ENCODE measurements at regions not wholly inside any gene's neighbourhood (a gene's known extent, or its start where the extent isn't known, plus 50 kb on each side); places are given as distances from the start of the nearest gene placed in this dataset.

DNA sequence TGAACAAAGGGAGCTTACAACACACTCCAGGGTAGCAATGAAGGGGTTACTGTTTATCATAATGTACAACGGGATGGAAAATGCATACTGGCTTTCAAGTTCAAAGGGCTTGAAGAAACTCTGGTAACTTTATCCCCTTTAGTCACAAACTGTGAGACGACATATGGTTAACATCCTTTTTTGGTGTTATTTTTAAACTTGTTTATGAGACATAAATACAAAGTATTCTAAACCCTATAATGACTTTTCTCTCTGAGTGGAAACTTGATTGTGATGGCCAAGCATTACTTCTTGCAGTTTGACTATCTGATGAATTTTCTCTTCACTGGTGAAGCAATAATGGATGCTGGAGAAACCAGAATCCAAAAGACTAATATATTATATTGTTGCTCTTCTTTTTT lies 62.0 kb upstream of the SEMA3A start:
- Histone ChIP-seq H3K36me3 (ENCODE audit: insufficient read depth, low read length) (no peaks in the 10 kb centered on the region), H3K9me3 (ENCODE audit: insufficient read depth, low read depth, low read length) (no peaks in the 10 kb centered on the region), H3K27me3 (ENCODE audit: insufficient read depth, low read length, poor library complexity, severe bottlenecking) (no peaks in the 10 kb centered on the region), H3F3A (ENCODE audit: low read depth) (no peaks in the 10 kb centered on the region), H3K79me2 (ENCODE audit: insufficient read depth, low read length) (no peaks in the 10 kb centered on the region), H3K4me1 (ENCODE audit: insufficient read depth, low read length, poor library complexity, severe bottlenecking) (no peaks in the 10 kb centered on the region), H3K4me3 (ENCODE audit: low read length, poor library complexity, severe bottlenecking) (no peak overlapping the region), H3K4me2 (ENCODE audit: low read depth, low read length, poor library complexity, severe bottlenecking) (no peak overlapping the region), H3K9ac (ENCODE audit: low read depth, low read length, poor library complexity, severe bottlenecking) (no peak overlapping the region), H4K20me1 (ENCODE audit: insufficient read depth, low read length, poor library complexity, severe bottlenecking) (no peaks in the 10 kb centered on the region), H2AFZ (ENCODE audit: low read length) (no peak overlapping the region), H3K9me2 (replicated peaks; ENCODE audit: low read depth, low read length) (no peaks in the 10 kb centered on the region)
- TF ChIP-seq, protein P1, sequence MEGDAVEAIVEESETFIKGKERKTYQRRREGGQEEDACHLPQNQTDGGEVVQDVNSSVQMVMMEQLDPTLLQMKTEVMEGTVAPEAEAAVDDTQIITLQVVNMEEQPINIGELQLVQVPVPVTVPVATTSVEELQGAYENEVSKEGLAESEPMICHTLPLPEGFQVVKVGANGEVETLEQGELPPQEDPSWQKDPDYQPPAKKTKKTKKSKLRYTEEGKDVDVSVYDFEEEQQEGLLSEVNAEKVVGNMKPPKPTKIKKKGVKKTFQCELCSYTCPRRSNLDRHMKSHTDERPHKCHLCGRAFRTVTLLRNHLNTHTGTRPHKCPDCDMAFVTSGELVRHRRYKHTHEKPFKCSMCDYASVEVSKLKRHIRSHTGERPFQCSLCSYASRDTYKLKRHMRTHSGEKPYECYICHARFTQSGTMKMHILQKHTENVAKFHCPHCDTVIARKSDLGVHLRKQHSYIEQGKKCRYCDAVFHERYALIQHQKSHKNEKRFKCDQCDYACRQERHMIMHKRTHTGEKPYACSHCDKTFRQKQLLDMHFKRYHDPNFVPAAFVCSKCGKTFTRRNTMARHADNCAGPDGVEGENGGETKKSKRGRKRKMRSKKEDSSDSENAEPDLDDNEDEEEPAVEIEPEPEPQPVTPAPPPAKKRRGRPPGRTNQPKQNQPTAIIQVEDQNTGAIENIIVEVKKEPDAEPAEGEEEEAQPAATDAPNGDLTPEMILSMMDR (conservative IDR thresholded peaks at IDR 0.05; ENCODE audit: low read length): no peak
- no peak for TF ChIP-seq EZH2phosphoT487 (IDR thresholded peaks at IDR 0.05; ENCODE audit: borderline replicate concordance)

DNA sequence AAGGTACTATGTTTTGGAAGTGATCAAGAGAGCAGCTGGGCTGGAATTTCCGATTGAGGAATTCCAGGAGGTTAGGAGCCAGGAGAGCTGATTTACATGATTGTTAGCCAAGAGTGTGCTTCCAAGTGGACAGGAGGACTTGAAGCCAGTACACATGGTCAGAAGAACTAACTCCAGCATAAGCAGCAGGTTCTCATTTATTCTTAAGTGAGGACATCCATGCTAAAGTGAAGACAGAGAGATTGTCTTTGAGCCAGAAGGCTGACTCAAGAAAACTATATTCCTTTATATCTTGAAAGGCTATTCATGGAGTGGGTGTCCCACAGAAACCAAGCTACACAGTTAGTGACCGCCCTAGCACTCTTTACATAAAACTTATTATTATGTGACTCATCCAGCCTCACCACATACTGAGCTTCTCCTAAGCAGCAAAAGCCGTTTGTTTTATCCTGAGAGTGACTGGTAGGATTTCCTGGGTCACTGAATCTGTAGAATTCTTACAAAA lies 56.7 kb upstream of the SEMA3A start:
- Histone ChIP-seq H3K4me3 (ENCODE audit: low read length, poor library complexity, severe bottlenecking) (no peak overlapping the region), H3K9me2 (replicated peaks; ENCODE audit: low read depth, low read length) (no peaks in the 10 kb centered on the region), H3K27me3 (ENCODE audit: insufficient read depth, low read length, poor library complexity, severe bottlenecking) (no peaks in the 10 kb centered on the region), H3K4me2 (ENCODE audit: low read depth, low read length, poor library complexity, severe bottlenecking) (no peak overlapping the region), H3K9ac (ENCODE audit: low read depth, low read length, poor library complexity, severe bottlenecking) (no peak overlapping the region), H3K4me1 (ENCODE audit: insufficient read depth, low read length, poor library complexity, severe bottlenecking) (no peaks in the 10 kb centered on the region), H3K36me3 (ENCODE audit: insufficient read depth, low read length) (no peaks in the 10 kb centered on the region), H3F3A (ENCODE audit: low read depth) (no peaks in the 10 kb centered on the region), H3K9me3 (ENCODE audit: insufficient read depth, low read depth, low read length) (no peaks in the 10 kb centered on the region), H4K20me1 (ENCODE audit: insufficient read depth, low read length, poor library complexity, severe bottlenecking) (no peaks in the 10 kb centered on the region), H2AFZ (ENCODE audit: low read length) (no peak overlapping the region), H3K79me2 (ENCODE audit: insufficient read depth, low read length) (no peaks in the 10 kb centered on the region)
- TF ChIP-seq, protein P1 (conservative IDR thresholded peaks at IDR 0.05; ENCODE audit: low read length): no peak
- no peak for TF ChIP-seq EZH2phosphoT487 (IDR thresholded peaks at IDR 0.05; ENCODE audit: borderline replicate concordance)

DNA sequence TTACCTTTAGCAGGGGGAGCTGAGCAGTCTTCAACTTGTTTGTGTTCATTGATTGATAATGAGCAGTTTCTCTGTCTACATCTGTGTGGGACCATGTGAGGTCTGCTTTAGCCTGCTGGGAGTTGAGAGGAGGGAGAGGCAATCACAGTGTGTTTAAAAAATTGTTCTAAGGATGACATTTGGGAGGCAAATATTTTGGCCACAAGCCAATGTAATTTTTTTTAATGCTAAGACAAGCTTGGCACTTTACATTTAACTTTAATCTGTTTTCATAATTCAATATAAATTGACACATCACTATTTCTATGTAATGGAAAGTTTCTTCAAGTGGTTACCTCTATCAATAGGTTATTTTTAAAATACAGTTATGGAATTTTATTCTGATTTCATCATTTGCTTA lies 55.9 kb upstream of the SEMA3A start:
- H3K27me3 ChIP-seq (ENCODE audit: insufficient read depth, low read length, poor library complexity, severe bottlenecking): no peaks in the 10 kb centered on the region
- no peaks in the 10 kb centered on the region for H3K4me1 ChIP-seq (ENCODE audit: insufficient read depth, low read length, poor library complexity, severe bottlenecking)
- H3K9me2 ChIP-seq (replicated peaks; ENCODE audit: low read depth, low read length): no peaks in the 10 kb centered on the region
- H3K4me2 ChIP-seq (ENCODE audit: low read depth, low read length, poor library complexity, severe bottlenecking): no peak overlapping the region
- no peak overlapping the region for H2AFZ ChIP-seq (ENCODE audit: low read length)
- no peak overlapping the region for H3K9ac ChIP-seq (ENCODE audit: low read depth, low read length, poor library complexity, severe bottlenecking)
- TF ChIP-seq EZH2phosphoT487 (IDR thresholded peaks at IDR 0.05; ENCODE audit: borderline replicate concordance): no peak
- TF ChIP-seq, protein P1 (conservative IDR thresholded peaks at IDR 0.05; ENCODE audit: low read length): no peak
- no peaks in the 10 kb centered on the region for H4K20me1 ChIP-seq (ENCODE audit: insufficient read depth, low read length, poor library complexity, severe bottlenecking)
- H3K9me3 ChIP-seq (ENCODE audit: insufficient read depth, low read depth, low read length): no peaks in the 10 kb centered on the region
- no peaks in the 10 kb centered on the region for H3K36me3 ChIP-seq (ENCODE audit: insufficient read depth, low read length)
- no peaks in the 10 kb centered on the region for H3F3A ChIP-seq (ENCODE audit: low read depth)
- no peak overlapping the region for H3K4me3 ChIP-seq (ENCODE audit: low read length, poor library complexity, severe bottlenecking)
- H3K79me2 ChIP-seq (ENCODE audit: insufficient read depth, low read length): no peaks in the 10 kb centered on the region

Measured in Loucy (cell line).